ENCODE measurements at regions not wholly inside any gene's neighbourhood (a gene's known extent, or its start where the extent isn't known, plus 50 kb on each side); places are given as distances from the start of the nearest gene placed in this dataset.

DNA sequence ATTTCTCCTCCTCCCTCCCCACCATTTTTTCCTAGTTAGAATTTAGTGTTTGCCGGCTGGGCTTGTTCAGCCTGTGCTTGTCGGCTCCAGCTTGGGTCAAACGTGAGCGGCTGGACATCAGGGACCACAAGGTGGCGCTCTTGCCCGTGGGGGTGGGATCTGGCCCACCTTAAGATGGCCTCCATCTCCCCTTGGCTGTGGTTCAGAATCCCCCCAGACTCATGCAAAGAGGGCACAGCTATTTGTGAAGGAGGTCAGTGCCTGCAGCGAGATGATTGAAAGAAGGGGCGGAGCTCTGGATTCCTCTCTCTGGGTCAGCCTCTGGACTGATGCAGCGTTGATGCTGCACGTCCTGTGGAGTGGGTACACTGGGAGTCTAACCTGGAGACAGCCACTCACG lies 283.3 kb upstream of the TUT7 start:
- TF ChIP-seq, protein P1, sequence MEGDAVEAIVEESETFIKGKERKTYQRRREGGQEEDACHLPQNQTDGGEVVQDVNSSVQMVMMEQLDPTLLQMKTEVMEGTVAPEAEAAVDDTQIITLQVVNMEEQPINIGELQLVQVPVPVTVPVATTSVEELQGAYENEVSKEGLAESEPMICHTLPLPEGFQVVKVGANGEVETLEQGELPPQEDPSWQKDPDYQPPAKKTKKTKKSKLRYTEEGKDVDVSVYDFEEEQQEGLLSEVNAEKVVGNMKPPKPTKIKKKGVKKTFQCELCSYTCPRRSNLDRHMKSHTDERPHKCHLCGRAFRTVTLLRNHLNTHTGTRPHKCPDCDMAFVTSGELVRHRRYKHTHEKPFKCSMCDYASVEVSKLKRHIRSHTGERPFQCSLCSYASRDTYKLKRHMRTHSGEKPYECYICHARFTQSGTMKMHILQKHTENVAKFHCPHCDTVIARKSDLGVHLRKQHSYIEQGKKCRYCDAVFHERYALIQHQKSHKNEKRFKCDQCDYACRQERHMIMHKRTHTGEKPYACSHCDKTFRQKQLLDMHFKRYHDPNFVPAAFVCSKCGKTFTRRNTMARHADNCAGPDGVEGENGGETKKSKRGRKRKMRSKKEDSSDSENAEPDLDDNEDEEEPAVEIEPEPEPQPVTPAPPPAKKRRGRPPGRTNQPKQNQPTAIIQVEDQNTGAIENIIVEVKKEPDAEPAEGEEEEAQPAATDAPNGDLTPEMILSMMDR (IDR thresholded peaks at IDR 0.05; ENCODE audit: poor library complexity, severe bottlenecking): peak; percentile 63
- H3K27me3 ChIP-seq (ENCODE audit: insufficient read depth, poor library complexity, severe bottlenecking): no peaks in the 10 kb centered on the region
- no peak for DNase-seq (ENCODE audit: low spot score)

DNA sequence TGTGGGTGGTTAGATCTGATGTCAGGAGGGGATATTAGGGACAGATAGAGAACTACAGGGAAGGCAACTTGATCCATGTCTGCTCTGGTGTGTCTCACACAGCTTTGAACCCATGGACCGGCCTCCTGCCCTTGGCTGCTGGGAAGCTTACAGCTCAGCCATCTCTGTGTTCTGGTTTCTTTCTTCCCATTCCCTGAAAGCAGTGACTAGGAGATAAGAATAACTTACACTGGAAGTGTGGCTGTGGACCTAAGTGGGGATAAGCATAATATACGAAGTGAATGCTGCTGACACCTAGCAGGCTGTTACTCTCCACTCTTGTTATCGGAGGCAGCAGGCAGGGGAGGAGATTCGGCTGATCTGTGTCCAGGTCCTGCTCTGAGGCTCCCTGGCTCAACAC lies 282.3 kb upstream of the TUT7 start:
- Histone ChIP-seq H3K36me3 (ENCODE audit: low read depth) (no peaks in the 10 kb centered on the region), H3K27me3 (ENCODE audit: insufficient read depth, poor library complexity, severe bottlenecking) (no peaks in the 10 kb centered on the region), H3K4me3 (ENCODE audit: severe bottlenecking) (no peak overlapping the region), H3K27ac (ENCODE audit: poor library complexity, severe bottlenecking) (no peak overlapping the region), H3K4me1 (ENCODE audit: insufficient read depth, poor library complexity, severe bottlenecking) (no peaks in the 10 kb centered on the region), H3K9me3 (ENCODE audit: severe bottlenecking) (no peaks in the 10 kb centered on the region)
- DNase-seq (ENCODE audit: low spot score) (no peak), ATAC-seq (ENCODE audit: low read depth) (no peak)
- TF ChIP-seq, protein P1 (IDR thresholded peaks at IDR 0.05; ENCODE audit: poor library complexity, severe bottlenecking): no peak

More for the DNA sequence above, 283.3 kb upstream of the TUT7 start:
- Histone ChIP-seq H3K9me3 (ENCODE audit: severe bottlenecking) (no peaks in the 10 kb centered on the region), H3K4me3 (ENCODE audit: severe bottlenecking) (no peak overlapping the region), H3K36me3 (ENCODE audit: low read depth) (no peaks in the 10 kb centered on the region), H3K27ac (ENCODE audit: poor library complexity, severe bottlenecking) (no peak overlapping the region), H3K4me1 (ENCODE audit: insufficient read depth, poor library complexity, severe bottlenecking) (no peaks in the 10 kb centered on the region)
- ATAC-seq (ENCODE audit: low read depth): no peak

DNA sequence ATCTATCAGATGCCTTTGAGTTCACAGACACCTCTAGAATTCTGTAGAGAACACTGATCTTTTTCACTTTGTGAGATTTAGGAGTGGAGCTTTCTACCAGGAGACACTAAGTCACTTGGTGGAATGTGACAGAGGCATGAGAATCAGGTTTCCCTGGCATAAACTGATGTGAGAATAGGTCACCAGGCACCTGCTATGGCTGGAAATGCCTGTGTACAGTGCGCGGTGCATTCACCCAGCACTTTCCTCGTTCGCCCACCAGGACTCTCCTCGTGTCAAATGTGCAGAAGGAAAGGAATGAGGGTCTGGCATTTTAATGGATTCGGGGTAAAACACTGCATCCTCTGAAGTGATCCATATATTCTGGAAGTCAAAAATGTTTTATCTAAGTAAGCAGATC lies 281.8 kb upstream of the TUT7 start:
- no peak overlapping the region for H3K4me3 ChIP-seq (ENCODE audit: severe bottlenecking)

DNA sequence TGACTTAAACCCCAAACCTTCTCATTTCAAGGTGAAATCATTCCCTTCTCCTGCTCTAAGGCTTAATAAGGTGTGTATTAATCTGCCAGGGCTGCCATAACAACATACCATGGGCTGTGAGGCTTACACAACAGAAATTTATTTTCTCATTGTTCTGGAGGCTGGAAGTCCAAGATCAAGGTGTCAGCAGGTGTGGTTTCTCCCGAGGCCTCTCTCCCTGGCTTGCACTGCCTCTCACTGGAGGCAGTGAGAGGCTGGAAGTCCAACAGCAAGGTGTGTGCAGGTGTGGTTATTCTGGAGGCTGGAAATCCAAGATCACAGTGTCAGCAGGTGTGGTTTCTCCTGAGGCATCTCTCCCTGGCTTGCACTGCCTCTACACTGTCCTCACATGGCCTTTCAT lies 280.3 kb upstream of the TUT7 start:
- Histone ChIP-seq H3K27me3 (ENCODE audit: insufficient read depth, poor library complexity, severe bottlenecking) (no peaks in the 10 kb centered on the region), H3K4me1 (ENCODE audit: insufficient read depth, poor library complexity, severe bottlenecking) (no peaks in the 10 kb centered on the region), H3K9me3 (ENCODE audit: severe bottlenecking) (no peaks in the 10 kb centered on the region), H3K4me3 (ENCODE audit: severe bottlenecking) (no peak overlapping the region), H3K36me3 (ENCODE audit: low read depth) (no peaks in the 10 kb centered on the region), H3K27ac (ENCODE audit: poor library complexity, severe bottlenecking) (no peak overlapping the region)
- DNase-seq (ENCODE audit: low spot score) (no peak), ATAC-seq (ENCODE audit: low read depth) (no peak)
- TF ChIP-seq, protein P1 (IDR thresholded peaks at IDR 0.05; ENCODE audit: poor library complexity, severe bottlenecking): no peak

More for the DNA sequence above, 281.8 kb upstream of the TUT7 start:
- Histone ChIP-seq H3K4me1 (ENCODE audit: insufficient read depth, poor library complexity, severe bottlenecking) (no peaks in the 10 kb centered on the region), H3K9me3 (ENCODE audit: severe bottlenecking) (no peaks in the 10 kb centered on the region), H3K36me3 (ENCODE audit: low read depth) (no peaks in the 10 kb centered on the region), H3K27ac (ENCODE audit: poor library complexity, severe bottlenecking) (no peak overlapping the region), H3K27me3 (ENCODE audit: insufficient read depth, poor library complexity, severe bottlenecking) (no peaks in the 10 kb centered on the region)
- DNase-seq (ENCODE audit: low spot score) (no peak), ATAC-seq (ENCODE audit: low read depth) (no peak)
- TF ChIP-seq, protein P1 (IDR thresholded peaks at IDR 0.05; ENCODE audit: poor library complexity, severe bottlenecking): no peak

DNA sequence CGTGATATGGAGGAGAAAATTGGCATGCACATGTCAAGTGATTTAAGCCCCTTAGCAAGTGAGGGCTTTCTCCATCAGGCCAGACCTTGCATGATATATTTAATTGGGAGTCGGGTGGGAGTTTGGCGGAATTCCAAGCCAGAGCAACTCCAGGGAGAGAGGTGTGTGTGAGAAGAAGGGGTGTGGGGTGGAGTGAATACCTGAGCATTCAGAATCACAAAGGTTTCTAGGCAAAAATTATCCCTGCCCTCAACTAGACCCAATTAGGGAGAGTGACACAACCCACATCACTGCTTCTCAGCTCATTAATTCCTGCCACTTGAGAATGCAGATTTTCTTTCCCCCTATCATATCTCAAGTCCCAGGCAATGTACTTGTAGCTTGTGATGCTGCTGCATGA lies 279.7 kb upstream of the TUT7 start:
- H3K4me3 ChIP-seq (ENCODE audit: severe bottlenecking): no peak overlapping the region
- H3K27me3 ChIP-seq (ENCODE audit: insufficient read depth, poor library complexity, severe bottlenecking): no peaks in the 10 kb centered on the region
- H3K36me3 ChIP-seq (ENCODE audit: low read depth): no peaks in the 10 kb centered on the region
- H3K27ac ChIP-seq (ENCODE audit: poor library complexity, severe bottlenecking): no peak overlapping the region
- H3K9me3 ChIP-seq (ENCODE audit: severe bottlenecking): no peaks in the 10 kb centered on the region
- no peak for ATAC-seq (ENCODE audit: low read depth)
- no peaks in the 10 kb centered on the region for H3K4me1 ChIP-seq (ENCODE audit: insufficient read depth, poor library complexity, severe bottlenecking)
- DNase-seq (ENCODE audit: low spot score): no peak
- TF ChIP-seq, protein P1 (IDR thresholded peaks at IDR 0.05; ENCODE audit: poor library complexity, severe bottlenecking): no peak
